Adrenal gland (tissue), 5 donors: ENCODE measurements at regions not wholly inside any gene's neighbourhood (a gene's known extent, or its start where the extent isn't known, plus 50 kb on each side); places are given as distances from the start of the nearest gene placed in this dataset.

Experiments
- POLR2A ChIP-seq, 2 donors: fragments of 450-650 bp; IDR thresholded peaks; one replicate each; pipeline ENCODE4 v1.6.1; 2017; ENCODE audit warnings: antibody characterized with exemption in 2 of 2, mild to moderate bottlenecking in 2 of 2, moderate library complexity in 1 of 2
- TF ChIP-seq, protein P1 (sequence below), 6 experiments: fragments of 450-650 bp in 4 of 6; fragments of 200-600 bp in 2 of 6; sonication (generic) in 1 of 6; IDR thresholded peaks; 1 replicate in 5 of 6; 2 replicates in 1 of 6; pipeline versions ENCODE4 v1.5.1 to v1.8.0; 2016 to 2021; ENCODE audit warnings: antibody characterized with exemption in 6 of 6, mild to moderate bottlenecking in 2 of 6, moderate library complexity in 1 of 6
- donor health status: DM: no; HTN: no; CAD: no.

DNA sequence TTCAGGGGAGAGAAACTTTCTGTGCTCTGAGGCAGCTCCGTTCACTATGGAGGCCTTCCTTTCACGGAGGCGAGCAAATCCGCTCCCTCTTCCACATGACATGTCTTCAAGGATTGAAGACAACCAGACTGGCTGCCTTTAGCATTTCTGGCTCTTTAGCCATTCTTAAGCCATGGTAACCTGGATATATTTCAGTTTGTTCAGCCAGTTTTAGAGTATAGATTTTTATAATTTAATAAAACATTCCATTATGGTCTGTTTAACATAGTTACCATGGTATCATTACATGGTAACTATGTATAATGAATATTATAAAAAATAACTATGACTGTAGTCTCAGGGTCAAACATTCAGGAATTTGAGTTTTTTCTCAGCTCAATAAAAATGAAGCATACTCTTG, 54.2 kb upstream of the NFIA start:
- TF ChIP-seq, protein P1, sequence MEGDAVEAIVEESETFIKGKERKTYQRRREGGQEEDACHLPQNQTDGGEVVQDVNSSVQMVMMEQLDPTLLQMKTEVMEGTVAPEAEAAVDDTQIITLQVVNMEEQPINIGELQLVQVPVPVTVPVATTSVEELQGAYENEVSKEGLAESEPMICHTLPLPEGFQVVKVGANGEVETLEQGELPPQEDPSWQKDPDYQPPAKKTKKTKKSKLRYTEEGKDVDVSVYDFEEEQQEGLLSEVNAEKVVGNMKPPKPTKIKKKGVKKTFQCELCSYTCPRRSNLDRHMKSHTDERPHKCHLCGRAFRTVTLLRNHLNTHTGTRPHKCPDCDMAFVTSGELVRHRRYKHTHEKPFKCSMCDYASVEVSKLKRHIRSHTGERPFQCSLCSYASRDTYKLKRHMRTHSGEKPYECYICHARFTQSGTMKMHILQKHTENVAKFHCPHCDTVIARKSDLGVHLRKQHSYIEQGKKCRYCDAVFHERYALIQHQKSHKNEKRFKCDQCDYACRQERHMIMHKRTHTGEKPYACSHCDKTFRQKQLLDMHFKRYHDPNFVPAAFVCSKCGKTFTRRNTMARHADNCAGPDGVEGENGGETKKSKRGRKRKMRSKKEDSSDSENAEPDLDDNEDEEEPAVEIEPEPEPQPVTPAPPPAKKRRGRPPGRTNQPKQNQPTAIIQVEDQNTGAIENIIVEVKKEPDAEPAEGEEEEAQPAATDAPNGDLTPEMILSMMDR (IDR thresholded peaks at IDR 0.05) = no peak
- TF ChIP-seq POLR2A (IDR thresholded peaks at IDR 0.05) = no peak
